DMS79 (cell line): ENCODE measurements at regions not wholly inside any gene's neighbourhood (a gene's known extent, or its start where the extent isn't known, plus 50 kb on each side); places are given as distances from the start of the nearest gene placed in this dataset.

Experiments
- DNase-seq: peaks from one replicate; lab custom pipeline; 2025; lab: John Stamatoyannopoulos, UW

DNA sequence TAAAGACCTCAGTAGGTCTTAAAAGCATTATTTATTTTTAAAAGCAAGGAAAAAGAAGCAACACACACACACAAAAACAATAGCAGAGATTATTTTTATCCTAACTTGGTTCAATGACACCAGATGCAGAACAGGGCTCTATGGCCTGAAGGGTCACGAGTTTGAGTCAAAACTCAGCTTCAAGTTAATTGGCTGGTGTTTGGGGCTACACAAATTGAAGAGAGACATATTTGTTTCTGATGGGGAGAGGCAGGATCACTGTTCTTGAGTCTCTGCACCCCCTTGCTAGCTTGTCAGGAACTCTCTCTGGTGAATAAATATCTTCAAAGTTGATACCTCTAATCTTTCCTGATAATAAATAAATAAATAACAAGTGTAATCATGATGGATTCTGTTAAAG is 466.1 kb downstream of the PRKD1 start:
- no peak for DNase-seq

DNA sequence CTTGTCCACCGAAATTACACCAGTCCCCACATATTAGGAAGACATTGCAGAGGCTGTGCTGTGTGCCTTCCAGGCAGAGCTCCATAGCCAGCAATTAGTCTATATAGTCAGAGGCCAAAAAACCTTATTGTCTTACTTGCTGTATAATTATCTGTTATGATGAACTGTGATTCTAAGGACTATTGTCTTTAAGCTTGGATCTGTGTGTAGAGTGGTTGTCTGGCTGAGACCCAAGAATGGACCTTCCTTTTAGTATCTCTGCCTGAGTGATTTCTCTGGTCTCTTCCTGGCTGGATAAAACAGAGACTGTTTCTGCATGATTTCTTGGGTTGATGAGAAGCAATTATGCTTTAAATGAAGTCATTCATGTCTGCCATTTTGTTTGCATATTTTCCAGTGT is 465.3 kb downstream of the PRKD1 start:
- no peak for DNase-seq

DNA sequence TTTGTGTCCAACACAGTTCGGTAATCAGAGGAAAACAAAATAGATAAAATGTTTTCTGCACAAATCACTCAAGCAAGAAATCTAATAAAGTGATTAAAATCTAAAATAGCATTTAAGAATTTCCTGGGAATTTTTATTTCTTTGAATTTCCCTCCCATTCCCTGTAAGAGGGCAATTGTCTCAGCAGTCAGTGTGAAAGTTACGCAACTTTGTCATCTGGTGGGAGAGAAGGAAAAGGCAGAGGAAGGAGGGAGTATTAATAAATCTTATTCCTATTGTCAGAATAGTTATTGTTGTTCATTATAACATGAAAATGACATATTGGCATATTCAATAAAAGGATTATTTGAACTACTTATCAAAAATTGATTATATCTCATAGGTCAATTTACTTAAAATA is 464.9 kb downstream of the PRKD1 start:
- DNase-seq, result no peak

DNA sequence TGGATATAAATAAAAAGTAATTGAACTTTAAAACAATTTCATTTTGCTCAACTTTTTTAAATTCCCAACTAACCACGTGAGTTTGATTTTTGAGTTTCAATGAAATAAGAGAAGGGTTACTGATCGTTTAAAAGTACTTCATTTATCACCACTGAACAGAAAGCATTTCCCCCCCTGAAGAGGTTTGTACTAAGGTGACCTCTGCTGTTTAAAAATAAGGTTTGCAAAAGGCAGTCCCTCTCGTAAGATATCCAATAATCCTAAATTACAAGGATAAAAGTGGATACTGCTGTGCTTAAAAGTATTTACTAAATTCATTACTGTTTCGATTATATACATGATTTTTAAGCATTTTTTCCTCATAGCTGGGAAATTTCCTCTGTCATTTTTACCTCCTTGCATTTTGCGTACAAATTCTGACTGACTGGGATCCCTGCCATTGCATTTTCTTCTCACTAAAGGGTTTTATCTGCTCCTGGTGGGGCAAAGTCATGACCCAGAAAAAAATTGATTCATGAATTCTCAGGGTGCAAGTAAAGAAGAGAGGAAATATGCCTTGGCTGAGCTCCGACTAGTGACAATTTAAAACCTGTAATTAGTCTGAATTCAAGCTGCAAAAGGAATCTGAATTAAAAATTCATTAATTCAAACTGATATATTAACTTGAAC is 463.8 kb downstream of the PRKD1 start:
- no peak for DNase-seq

DNA sequence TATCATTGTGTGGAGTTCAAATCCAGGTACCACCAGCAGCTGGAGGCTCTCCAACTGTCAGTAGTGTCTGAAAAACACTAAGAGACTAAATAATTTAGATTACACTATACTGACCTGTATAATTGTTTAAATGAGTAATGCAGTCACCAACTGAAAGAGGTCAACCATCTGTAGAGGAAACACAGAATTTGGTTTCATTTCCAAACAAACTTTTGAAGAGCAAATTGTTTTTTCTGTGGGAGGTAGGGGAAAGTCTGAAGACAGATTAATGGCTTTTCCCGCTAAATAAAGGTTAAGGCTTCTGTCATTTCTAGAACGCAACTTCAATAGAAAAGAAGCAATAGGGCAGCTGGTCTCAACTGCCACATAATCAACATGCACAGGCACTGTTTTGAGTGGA is 462.6 kb downstream of the PRKD1 start:
- DNase-seq, result no peak

DNA sequence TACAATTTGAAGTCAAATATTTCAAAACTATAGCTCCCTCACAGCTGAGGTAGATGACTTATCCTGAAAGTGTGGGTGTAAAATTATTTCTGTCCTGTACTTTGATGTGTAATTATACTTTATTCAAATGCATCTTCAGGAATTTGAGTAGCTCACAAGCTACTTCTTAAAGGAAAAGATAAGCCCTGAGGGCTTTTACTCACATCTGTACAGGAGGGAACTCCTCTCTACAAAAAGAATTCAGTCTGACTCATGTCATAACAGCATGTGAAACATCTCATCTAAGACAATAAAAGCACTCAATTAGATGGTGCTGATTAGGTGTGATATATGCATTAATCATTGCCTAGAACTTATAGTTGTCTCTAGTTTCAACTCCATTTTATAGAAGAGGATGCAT is 452.0 kb downstream of the PRKD1 start:
- DNase-seq, result no peak

DNA sequence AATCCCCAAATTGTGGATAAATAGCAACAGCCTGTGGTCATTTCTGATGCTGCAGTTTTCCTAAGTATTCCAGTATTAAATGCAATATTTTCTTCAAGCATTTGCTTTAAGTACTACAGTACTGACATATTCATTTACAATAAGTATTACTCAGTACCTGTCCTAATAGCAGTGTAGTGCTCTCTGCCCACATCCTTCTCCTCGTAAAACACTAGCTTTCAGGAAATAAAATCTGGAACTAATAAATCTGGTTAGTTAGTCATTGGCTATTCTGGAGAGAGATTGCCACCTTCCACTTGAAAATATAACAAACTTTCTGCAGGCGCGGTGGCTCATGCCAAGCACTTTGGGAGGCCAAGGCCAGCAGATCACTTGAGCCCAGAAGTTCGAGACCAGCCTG is 441.5 kb downstream of the PRKD1 start:
- no peak for DNase-seq

DNA sequence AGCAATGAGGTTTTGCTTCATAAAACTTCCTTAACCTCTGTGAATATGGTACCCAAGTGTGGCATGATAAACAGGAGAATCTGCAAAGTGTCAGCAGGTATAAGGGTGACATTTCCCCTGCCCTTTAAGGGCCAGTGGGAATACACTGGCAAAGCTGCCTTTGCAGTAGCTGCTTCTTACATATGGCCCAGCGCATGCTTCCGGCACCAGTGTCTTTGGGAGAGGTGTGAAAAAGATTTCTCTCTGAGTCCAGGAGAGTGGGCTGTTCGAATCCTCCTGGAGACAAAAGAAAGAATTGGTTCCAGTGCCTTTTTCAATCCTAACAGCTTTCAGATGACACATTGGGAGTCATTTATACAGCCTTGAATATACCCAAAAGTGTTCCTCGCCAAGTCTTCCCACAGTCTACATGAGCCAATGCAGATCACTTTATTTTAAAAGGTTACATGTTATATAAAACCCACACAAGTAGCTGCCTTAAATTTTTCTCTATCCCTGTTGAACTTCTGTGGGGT is 437.7 kb downstream of the PRKD1 start:
- DNase-seq, result no peak

DNA sequence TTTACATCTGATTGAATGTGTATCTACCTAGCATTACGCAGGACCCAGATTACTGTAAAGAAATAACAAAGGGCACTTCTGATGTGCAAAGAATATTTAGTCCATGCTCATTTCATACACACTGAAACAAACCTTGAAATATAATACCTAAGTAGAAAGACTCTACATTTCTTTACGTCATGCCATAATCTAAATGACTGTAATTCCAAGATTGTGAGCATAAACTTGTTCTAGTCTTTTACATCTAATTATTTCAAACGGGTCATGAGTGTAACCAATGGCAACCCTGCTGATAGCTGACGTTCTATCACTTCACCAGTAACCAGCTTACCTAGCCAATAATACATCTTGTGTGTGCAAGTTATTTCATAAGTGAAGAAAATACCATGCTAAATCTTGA is 433.8 kb downstream of the PRKD1 start:
- no peak for DNase-seq

DNA sequence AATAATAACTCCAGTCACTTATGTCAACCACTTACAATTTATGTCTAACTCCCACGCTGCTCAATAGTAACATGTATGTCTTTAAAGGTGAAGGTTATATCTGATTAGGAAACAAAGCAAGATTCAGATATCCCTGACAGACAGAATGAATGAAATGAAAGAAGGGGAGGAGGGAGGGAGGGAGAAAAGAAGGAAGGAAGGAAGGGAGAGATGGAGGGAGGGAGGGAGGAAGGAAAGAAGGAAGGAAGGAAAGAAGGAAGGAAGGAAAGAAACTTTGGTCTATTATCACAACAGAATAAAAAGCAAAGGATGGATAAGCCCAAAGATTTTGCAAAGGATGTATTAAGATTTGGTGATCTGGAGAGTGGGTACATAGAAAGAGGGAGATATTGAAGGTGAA is 433.3 kb downstream of the PRKD1 start:
- DNase-seq, result no peak

DNA sequence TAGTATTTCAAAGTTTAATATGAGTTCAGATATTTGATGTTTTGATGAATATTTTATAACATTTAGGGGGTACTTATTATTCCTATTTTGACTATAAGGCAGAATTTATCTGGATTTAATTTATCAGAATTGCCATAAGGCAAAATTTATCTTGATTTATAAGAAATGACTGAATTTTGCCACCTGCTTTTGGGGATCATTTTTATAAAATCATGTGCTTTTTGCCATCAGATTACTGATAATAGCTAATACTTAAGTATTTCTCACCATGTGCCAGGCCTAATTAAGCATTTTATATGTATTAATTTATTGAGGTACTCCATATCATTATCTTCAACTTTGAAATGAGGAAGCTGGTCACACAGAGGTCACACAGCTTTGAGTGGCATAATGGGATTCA is 423.7 kb downstream of the PRKD1 start:
- DNase-seq, result no peak

DNA sequence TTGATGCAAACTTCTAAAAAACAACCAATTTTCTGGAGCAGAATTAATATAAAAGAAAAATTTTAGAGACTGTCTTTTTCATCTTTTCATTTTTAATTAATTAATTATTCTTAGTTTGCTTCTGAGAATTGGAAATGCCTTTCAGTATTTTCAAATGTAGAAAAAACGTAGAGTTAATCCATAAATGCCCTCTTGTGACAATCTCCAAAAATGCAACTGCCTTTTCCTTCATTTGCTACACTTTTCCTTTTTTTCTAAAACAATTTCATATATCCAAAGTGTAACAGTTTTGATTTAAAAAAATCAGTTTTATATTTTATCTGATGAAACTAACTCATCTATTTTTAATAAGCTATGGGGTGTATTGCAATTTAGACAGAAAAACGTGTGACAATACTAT is 409.3 kb downstream of the PRKD1 start:
- DNase-seq, result no peak

DNA sequence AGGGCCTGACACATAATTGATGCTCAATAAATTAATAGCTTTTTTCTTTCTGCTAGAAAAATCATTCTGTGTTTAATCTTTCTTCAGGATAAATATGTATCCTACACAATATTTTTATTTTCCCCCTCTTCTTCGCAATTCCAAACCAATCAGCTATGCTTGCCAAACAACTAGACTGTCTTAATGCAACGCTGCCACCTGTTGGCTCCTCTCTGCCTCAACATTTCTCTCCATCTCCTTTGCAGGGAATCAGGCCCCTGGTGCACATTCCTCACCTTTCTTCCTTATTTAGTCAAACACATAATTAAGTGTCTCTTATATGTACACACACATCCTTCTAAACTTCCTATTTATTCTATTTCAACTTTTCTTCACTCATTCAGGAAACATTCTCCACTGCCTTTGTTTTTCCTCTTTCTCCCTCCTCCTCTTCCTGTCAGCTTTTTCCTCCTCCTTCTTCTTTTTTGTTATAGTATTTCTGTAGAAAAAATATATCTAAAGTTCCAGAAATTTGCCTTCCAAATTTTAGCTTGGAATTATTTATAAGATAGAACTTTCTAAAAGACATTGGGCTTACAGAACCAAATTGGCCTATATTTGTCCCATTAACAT is 406.0 kb downstream of the PRKD1 start:
- no peak for DNase-seq
